ENCODE measurements at regions not wholly inside any gene's neighbourhood (a gene's known extent, or its start where the extent isn't known, plus 50 kb on each side); places are given as distances from the start of the nearest gene placed in this dataset.

GRCh38 chr22:19630614-19631013 is 83.7 kb upstream of the SEPTIN5 start:
- TF ChIP-seq CTCF (IDR thresholded peaks at IDR 0.05) (no peak), POLR2A (IDR thresholded peaks at IDR 0.05) (no peak)
- H3K27me3 ChIP-seq = no peaks in the 10 kb centered on the region
- H3K27ac ChIP-seq = no peak overlapping the region
- no peaks in the 10 kb centered on the region for H3K9me3 ChIP-seq
- intact Hi-C loops (cut with DNase I; ENCODE audit: low total_unique reads) = loop anchor here (10.0 kb wide), 1 partner anchor 496 kb away; the partner anchor contains the start of gene TSSK2
- 77 to 87% methylated on average over 5 of the region's 5 CpGs for WGBS, 2 donors
- no peak for DNase-seq
- no peaks in the 10 kb centered on the region for H3K4me1 ChIP-seq
- no peaks in the 10 kb centered on the region for H3K36me3 ChIP-seq (ENCODE audit: low read depth, missing control alignments)
- H3K4me3 ChIP-seq = no peak overlapping the region

GRCh38 chr22:19631899-19632667 is 82.2 kb upstream of the SEPTIN5 start:
- Histone ChIP-seq H3K36me3 (ENCODE audit: low read depth, missing control alignments) (no peaks in the 10 kb centered on the region), H3K4me1 (no peaks in the 10 kb centered on the region), H3K27ac (no peak overlapping the region), H3K27me3 (no peaks in the 10 kb centered on the region), H3K4me3 (peak overlapping the region; percentile 21 to 47), H3K9me3 (no peaks in the 10 kb centered on the region)
- DNase-seq = peak; percentile 45
- TF ChIP-seq POLR2A (IDR thresholded peaks at IDR 0.05) (no peak), CTCF (IDR thresholded peaks at IDR 0.05) (peak in 1 of 3 experiments; percentile 21)
- intact Hi-C loops (cut with DNase I; ENCODE audit: low total_unique reads) = loop anchor here (10.0 kb wide), 1 partner anchor 497 kb away; the partner anchor contains the start of gene TSSK2
- WGBS, 2 donors = 42 to 50% methylated on average over 12 to 19 of the region's 19 CpGs

GRCh38 chr22:19632668-19633148 is 81.6 kb upstream of the SEPTIN5 start:
- DNase-seq = peak; percentile 56
- Histone ChIP-seq H3K27me3 (no peaks in the 10 kb centered on the region), H3K9me3 (no peaks in the 10 kb centered on the region), H3K27ac (no peak overlapping the region), H3K36me3 (ENCODE audit: low read depth, missing control alignments) (no peaks in the 10 kb centered on the region), H3K4me1 (no peaks in the 10 kb centered on the region), H3K4me3 (peak overlapping the region; percentile 21 to 47)
- no peak for TF ChIP-seq POLR2A (IDR thresholded peaks at IDR 0.05)
- no peak for TF ChIP-seq CTCF (IDR thresholded peaks at IDR 0.05)
- intact Hi-C loops (cut with DNase I; ENCODE audit: low total_unique reads) = loop anchor here (10.0 kb wide), 1 partner anchor 498 kb away; the partner anchor contains the start of gene TSSK2
- WGBS, 2 donors = 54 to 67% methylated on average over 16 to 17 of the region's 17 CpGs

DNA sequence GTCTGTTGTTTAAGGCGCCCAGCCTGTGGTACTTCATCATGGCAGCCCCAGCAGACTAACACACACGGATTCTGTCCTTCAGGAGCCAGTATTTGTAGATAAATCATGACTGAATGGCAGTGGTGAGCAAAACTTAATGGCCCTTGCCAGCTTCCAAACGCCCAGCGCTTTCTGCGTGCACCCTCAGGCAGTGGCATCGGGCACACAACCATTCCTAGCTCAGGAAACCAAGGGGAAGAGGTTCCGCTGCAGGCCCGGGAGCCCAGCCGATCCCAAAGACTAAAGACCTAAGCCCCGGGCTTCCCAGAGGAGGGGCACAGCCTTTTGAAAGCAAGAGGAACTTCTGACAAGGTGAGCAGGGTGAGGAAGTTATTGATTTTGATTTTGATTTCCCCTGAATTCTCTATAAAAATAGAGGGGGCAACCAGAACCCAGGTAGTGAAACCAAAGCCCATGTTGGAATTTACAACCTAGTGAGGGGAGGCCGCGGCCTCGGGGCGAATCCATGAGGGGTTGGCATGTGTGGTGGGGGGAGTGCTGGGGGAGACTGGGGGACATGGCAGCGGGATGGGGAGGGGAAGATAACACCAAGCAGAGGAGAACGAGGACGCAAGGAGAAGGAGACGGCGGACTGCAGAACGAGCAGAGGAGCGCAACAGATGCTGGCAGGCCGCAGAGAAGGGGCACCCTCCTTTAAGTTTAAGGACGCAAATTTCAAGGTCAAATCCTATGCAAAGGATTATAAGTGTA is 79.9 kb upstream of the SEPTIN5 start:
- intact Hi-C loops (cut with DNase I; ENCODE audit: low total_unique reads) = loop anchor here (10.0 kb wide), 1 partner anchor 500 kb away; the partner anchor contains the start of gene TSSK2
- no peak overlapping the region for H3K4me3 ChIP-seq
- no peak for DNase-seq
- no peaks in the 10 kb centered on the region for H3K4me1 ChIP-seq
- no peaks in the 10 kb centered on the region for H3K9me3 ChIP-seq
- WGBS, 2 donors = 83 to 88% methylated on average over 23 of the region's 23 CpGs
- TF ChIP-seq POLR2A (IDR thresholded peaks at IDR 0.05) (no peak), CTCF (IDR thresholded peaks at IDR 0.05) (no peak)
- no peaks in the 10 kb centered on the region for H3K27me3 ChIP-seq
- H3K27ac ChIP-seq = no peak overlapping the region
- H3K36me3 ChIP-seq (ENCODE audit: low read depth, missing control alignments) = no peaks in the 10 kb centered on the region
